ENCODE measurements at regions not wholly inside any gene's neighbourhood (a gene's known extent, or its start where the extent isn't known, plus 50 kb on each side); places are given as distances from the start of the nearest gene placed in this dataset.

- TF ChIP-seq, protein P1, sequence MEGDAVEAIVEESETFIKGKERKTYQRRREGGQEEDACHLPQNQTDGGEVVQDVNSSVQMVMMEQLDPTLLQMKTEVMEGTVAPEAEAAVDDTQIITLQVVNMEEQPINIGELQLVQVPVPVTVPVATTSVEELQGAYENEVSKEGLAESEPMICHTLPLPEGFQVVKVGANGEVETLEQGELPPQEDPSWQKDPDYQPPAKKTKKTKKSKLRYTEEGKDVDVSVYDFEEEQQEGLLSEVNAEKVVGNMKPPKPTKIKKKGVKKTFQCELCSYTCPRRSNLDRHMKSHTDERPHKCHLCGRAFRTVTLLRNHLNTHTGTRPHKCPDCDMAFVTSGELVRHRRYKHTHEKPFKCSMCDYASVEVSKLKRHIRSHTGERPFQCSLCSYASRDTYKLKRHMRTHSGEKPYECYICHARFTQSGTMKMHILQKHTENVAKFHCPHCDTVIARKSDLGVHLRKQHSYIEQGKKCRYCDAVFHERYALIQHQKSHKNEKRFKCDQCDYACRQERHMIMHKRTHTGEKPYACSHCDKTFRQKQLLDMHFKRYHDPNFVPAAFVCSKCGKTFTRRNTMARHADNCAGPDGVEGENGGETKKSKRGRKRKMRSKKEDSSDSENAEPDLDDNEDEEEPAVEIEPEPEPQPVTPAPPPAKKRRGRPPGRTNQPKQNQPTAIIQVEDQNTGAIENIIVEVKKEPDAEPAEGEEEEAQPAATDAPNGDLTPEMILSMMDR (IDR thresholded peaks at IDR 0.05): no peak
- TF ChIP-seq POLR2A (IDR thresholded peaks at IDR 0.05): no peak
Observed at GRCh38 chr2:191618786-191619185, 59.1 kb upstream of the NABP1 start.

All from thyroid gland (tissue), 4 donors.